ENCODE measurements at regions not wholly inside any gene's neighbourhood (a gene's known extent, or its start where the extent isn't known, plus 50 kb on each side); places are given as distances from the start of the nearest gene placed in this dataset.

GRCh38 chr5:61275841-61276240 lies 56.2 kb upstream of the ZSWIM6 start:
- TF ChIP-seq ZFX (IDR thresholded peaks at IDR 0.05): no peak
- TF ChIP-seq, protein P1, sequence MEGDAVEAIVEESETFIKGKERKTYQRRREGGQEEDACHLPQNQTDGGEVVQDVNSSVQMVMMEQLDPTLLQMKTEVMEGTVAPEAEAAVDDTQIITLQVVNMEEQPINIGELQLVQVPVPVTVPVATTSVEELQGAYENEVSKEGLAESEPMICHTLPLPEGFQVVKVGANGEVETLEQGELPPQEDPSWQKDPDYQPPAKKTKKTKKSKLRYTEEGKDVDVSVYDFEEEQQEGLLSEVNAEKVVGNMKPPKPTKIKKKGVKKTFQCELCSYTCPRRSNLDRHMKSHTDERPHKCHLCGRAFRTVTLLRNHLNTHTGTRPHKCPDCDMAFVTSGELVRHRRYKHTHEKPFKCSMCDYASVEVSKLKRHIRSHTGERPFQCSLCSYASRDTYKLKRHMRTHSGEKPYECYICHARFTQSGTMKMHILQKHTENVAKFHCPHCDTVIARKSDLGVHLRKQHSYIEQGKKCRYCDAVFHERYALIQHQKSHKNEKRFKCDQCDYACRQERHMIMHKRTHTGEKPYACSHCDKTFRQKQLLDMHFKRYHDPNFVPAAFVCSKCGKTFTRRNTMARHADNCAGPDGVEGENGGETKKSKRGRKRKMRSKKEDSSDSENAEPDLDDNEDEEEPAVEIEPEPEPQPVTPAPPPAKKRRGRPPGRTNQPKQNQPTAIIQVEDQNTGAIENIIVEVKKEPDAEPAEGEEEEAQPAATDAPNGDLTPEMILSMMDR (IDR thresholded peaks at IDR 0.05 in 2 of 3, conservative IDR thresholded peaks at IDR 0.05 in 1 of 3; ENCODE audit: borderline replicate concordance in 1 of 3, insufficient read depth in 1 of 3, low read depth in 2 of 3, low read length in 2 of 3): no peak
- no peak for TF ChIP-seq YY1 (IDR thresholded peaks at IDR 0.05; ENCODE audit: extremely low read depth, insufficient replicate concordance, low read depth, low read length)
- TF ChIP-seq JUND (IDR thresholded peaks at IDR 0.05): no peak
- TF ChIP-seq POLR2A (IDR thresholded peaks at IDR 0.05; ENCODE audit: borderline replicate concordance, extremely low read depth, insufficient read depth, insufficient read length): no peak

Measured in HCT116 (cell line).